Mesenchymal stem cell (in vitro differentiated cells and primary cell): ENCODE measurements at regions not wholly inside any gene's neighbourhood (a gene's known extent, or its start where the extent isn't known, plus 50 kb on each side); places are given as distances from the start of the nearest gene placed in this dataset.

Experiments used
- DNase-seq: peaks from one replicate; pipeline ENCODE4 v3.0.0-alpha.2; 2013
- H2AFZ ChIP-seq: one replicate; pipeline ENCODE4 v1.6.1; 2013; ENCODE audit warnings: low read depth, mild to moderate bottlenecking, control low read depth, inconsistent platforms, low read length, moderate library complexity
- H2AK5ac ChIP-seq: 2 replicates; pipeline ENCODE4 v1.6.1; 2013; ENCODE audit warnings: low read length, moderate library complexity, mild to moderate bottlenecking, inconsistent platforms; ENCODE audit not compliant: severe bottlenecking
- H2BK120ac ChIP-seq: one replicate; pipeline ENCODE4 v1.6.1; 2013; ENCODE audit warnings: low read depth, mild to moderate bottlenecking, inconsistent platforms, low read length, moderate library complexity
- H2BK12ac ChIP-seq, 2 experiments: one replicate each; pipeline ENCODE4 v1.6.1; 2013; ENCODE audit warnings: inconsistent platforms in 2 of 2, low read length in 2 of 2, mild to moderate bottlenecking in 2 of 2, moderate library complexity in 2 of 2, control low read depth in 1 of 2
- H2BK15ac ChIP-seq: one replicate; pipeline ENCODE4 v1.6.1; 2013; ENCODE audit warnings: mild to moderate bottlenecking, low read depth, inconsistent platforms; ENCODE audit not compliant: poor library complexity, severe bottlenecking
- H2BK5ac ChIP-seq: 2 replicates; pipeline ENCODE4 v1.6.1; 2013; ENCODE audit warnings: low read depth, mild to moderate bottlenecking, low read length, control low read depth, inconsistent platforms; ENCODE audit not compliant: poor library complexity, severe bottlenecking
- H3K14ac ChIP-seq, 2 experiments: one replicate each; pipeline ENCODE4 v1.6.1; 2013; ENCODE audit warnings: inconsistent platforms in 2 of 2, low read length in 2 of 2, control low read depth in 1 of 2, mild to moderate bottlenecking in 1 of 2, moderate library complexity in 1 of 2
- H3K18ac ChIP-seq, 2 experiments: one replicate each; pipeline ENCODE4 v1.6.1; 2013; ENCODE audit warnings: inconsistent platforms in 2 of 2, low read length in 2 of 2, control low read depth in 1 of 2, low read depth in 1 of 2, mild to moderate bottlenecking in 1 of 2
- H3K23ac ChIP-seq, 2 experiments: one replicate each; pipeline ENCODE4 v1.6.1; 2013; ENCODE audit warnings: inconsistent platforms in 2 of 2, low read length in 2 of 2, mild to moderate bottlenecking in 2 of 2, moderate library complexity in 2 of 2, control low read depth in 1 of 2
- H3K27ac ChIP-seq: 2 replicates; pipeline ENCODE4 v1.5.1; 2013; ENCODE audit warnings: mild to moderate bottlenecking, moderate library complexity, low read length, control low read depth, inconsistent platforms; ENCODE audit not compliant: poor library complexity, severe bottlenecking
- H3K27me3 ChIP-seq, 2 experiments: 2 replicates each; pipeline versions ENCODE4 v1.6.1 to v1.7.0; 2013; ENCODE audit warnings: low read length in 2 of 2, mild to moderate bottlenecking in 2 of 2, moderate library complexity in 2 of 2, control low read depth in 1 of 2, inconsistent platforms in 1 of 2; ENCODE audit not compliant: control insufficient read depth in 1 of 2, insufficient read depth in 1 of 2
- H3K36me3 ChIP-seq, 2 experiments: 2 replicates each; pipeline versions ENCODE4 v1.6.1 to v1.7.0; 2013; ENCODE audit warnings: low read length in 2 of 2, control low read depth in 1 of 2, inconsistent platforms in 1 of 2, low read depth in 1 of 2, mild to moderate bottlenecking in 1 of 2; ENCODE audit not compliant: insufficient read depth in 2 of 2, control insufficient read depth in 1 of 2
- H3K4ac ChIP-seq, 2 experiments: one replicate each; pipeline ENCODE4 v1.6.1; 2013; ENCODE audit warnings: inconsistent platforms in 2 of 2, low read length in 2 of 2, mild to moderate bottlenecking in 2 of 2, moderate library complexity in 2 of 2, control low read depth in 1 of 2, low read depth in 1 of 2
- H3K4me1 ChIP-seq: 2 replicates; pipeline ENCODE4 v1.6.1; 2013; ENCODE audit warnings: low read depth, low read length, control low read depth; ENCODE audit not compliant: control insufficient read depth, insufficient read depth
- H3K4me2 ChIP-seq: 2 replicates; pipeline ENCODE4 v1.6.1; 2013; ENCODE audit warnings: low read length, mild to moderate bottlenecking, inconsistent platforms; ENCODE audit not compliant: poor library complexity, severe bottlenecking
- H3K4me3 ChIP-seq, 2 experiments: 2 replicates each; pipeline versions ENCODE4 v1.5.1 to v1.7.0; 2013; ENCODE audit warnings: low read length in 2 of 2, mild to moderate bottlenecking in 2 of 2, control low read depth in 1 of 2, low read depth in 1 of 2; ENCODE audit not compliant: insufficient read depth in 1 of 2
- H3K79me1 ChIP-seq: replicated peaks from 2 replicates; pipeline ENCODE4 v1.6.1; 2013; ENCODE audit warnings: mild to moderate bottlenecking, control low read depth, low read length, inconsistent platforms; ENCODE audit not compliant: poor library complexity, severe bottlenecking
- H3K9ac ChIP-seq: 2 replicates; pipeline ENCODE4 v1.7.0; 2013; ENCODE audit warnings: mild to moderate bottlenecking, low read length, moderate library complexity
- H3K9me3 ChIP-seq: 2 replicates; pipeline ENCODE4 v1.7.0; 2013; ENCODE audit warnings: mild to moderate bottlenecking, low read length; ENCODE audit not compliant: control insufficient read depth
- H4K8ac ChIP-seq: one replicate; pipeline ENCODE4 v1.6.1; 2013; ENCODE audit warnings: inconsistent platforms, mild to moderate bottlenecking, low read length, moderate library complexity
- H4K91ac ChIP-seq: one replicate; pipeline ENCODE4 v1.6.1; 2013; ENCODE audit warnings: mild to moderate bottlenecking, low read length, inconsistent platforms
- WGBS: methylation state at CpG from one replicate; pipeline ENCODE4 v1.1.7; 2013; ENCODE audit warnings: mixed read lengths; 5-methylcytosine and 5-hydroxymethylcytosine counted together

GRCh38 chr22:48569476-48570233 lies 1258.0 kb downstream of the BRD1 start:
- Histone ChIP-seq H2BK5ac (no peak overlapping the region), H2BK15ac (no peak overlapping the region), H3K9ac (no peak overlapping the region), H3K18ac (no peak overlapping the region), H4K91ac (peak overlapping the region; percentile 50), H3K79me1 (no peaks in the 10 kb centered on the region), H3K9me3 (peaks cover 20% of the 10 kb centered on the region), H4K8ac (no peak overlapping the region), H3K27ac (no peak overlapping the region), H3K36me3 (peaks cover 0 to 2% of the 10 kb centered on the region in 2 experiments), H2AFZ (no peak overlapping the region), H3K4ac (peak overlapping the region in 1 of 2 experiments; percentile 51), H3K4me1 (no peaks in the 10 kb centered on the region), H3K14ac (no peak overlapping the region), H2BK120ac (no peak overlapping the region), H2AK5ac (no peak overlapping the region), H3K23ac (no peak overlapping the region), H3K4me3 (no peak overlapping the region), H3K4me2 (no peak overlapping the region), H2BK12ac (no peak overlapping the region), H3K27me3 (peaks cover 14 to 17% of the 10 kb centered on the region in 2 experiments)
- DNase-seq = no peak
- 89% methylated on average over 25 of the region's 25 CpGs for WGBS

DNA sequence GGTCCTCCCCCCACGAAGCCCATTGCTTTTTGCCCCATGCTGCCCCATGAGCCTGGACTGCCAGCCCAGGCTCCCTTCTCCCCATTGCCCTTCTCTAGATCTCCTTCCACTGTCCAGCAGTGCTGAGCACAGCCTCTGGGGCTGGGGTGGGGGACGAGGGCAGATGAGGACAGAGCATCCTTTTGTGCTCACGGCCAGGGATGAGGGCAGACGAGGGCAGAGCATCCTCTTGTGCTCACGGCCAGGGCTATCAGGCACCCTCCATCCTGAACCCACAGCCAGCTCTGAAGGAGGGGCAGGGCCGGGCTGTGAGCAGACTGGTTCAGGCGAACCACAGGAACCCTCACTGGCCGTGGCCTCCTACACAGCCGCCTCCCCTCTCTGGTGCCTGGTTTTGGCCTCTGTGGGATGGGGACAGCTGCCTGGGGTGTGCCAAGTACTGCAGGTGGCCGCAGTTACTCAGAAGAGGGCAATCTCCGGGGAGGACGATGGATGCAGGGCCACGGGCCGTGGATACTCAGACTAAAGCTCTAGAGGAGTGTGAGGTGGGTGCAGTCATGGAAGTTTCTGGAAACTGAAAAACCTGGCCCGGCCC lies 1258.8 kb downstream of the BRD1 start:
- Histone ChIP-seq H2AK5ac (no peak overlapping the region), H3K79me1 (no peaks in the 10 kb centered on the region), H2BK5ac (no peak overlapping the region), H3K27me3 (peaks cover 6 to 9% of the 10 kb centered on the region in 2 experiments), H3K9ac (no peak overlapping the region), H3K4me2 (no peak overlapping the region), H3K18ac (no peak overlapping the region), H4K91ac (no peak overlapping the region), H3K27ac (no peak overlapping the region), H3K23ac (no peak overlapping the region), H3K14ac (no peak overlapping the region), H2BK120ac (no peak overlapping the region), H2BK15ac (no peak overlapping the region), H4K8ac (no peak overlapping the region), H3K4ac (no peak overlapping the region), H3K9me3 (peaks cover 20% of the 10 kb centered on the region), H3K4me3 (no peak overlapping the region), H2BK12ac (no peak overlapping the region), H2AFZ (no peak overlapping the region), H3K36me3 (peaks cover 0 to 2% of the 10 kb centered on the region in 2 experiments), H3K4me1 (no peaks in the 10 kb centered on the region)
- WGBS = 81% methylated on average over 15 of the region's 15 CpGs
- no peak for DNase-seq

GRCh38 chr22:48567213-48567975 lies 1260.3 kb downstream of the BRD1 start:
- no peak overlapping the region for H3K18ac ChIP-seq
- peaks cover 20% of the 10 kb centered on the region for H3K9me3 ChIP-seq
- H2BK15ac ChIP-seq = no peak overlapping the region
- peak overlapping the region in 1 of 2 experiments; percentile 9 for H3K4me3 ChIP-seq
- no peak overlapping the region for H3K27ac ChIP-seq
- no peak overlapping the region for H3K4me2 ChIP-seq
- no peak overlapping the region for H3K9ac ChIP-seq
- H3K36me3 ChIP-seq = peaks cover 0 to 2% of the 10 kb centered on the region in 2 experiments
- no peak overlapping the region for H3K14ac ChIP-seq
- no peak overlapping the region for H2AK5ac ChIP-seq
- H2BK5ac ChIP-seq = no peak overlapping the region
- no peak overlapping the region for H3K23ac ChIP-seq
- DNase-seq = no peak
- no peaks in the 10 kb centered on the region for H3K4me1 ChIP-seq
- H2BK12ac ChIP-seq = no peak overlapping the region
- H2BK120ac ChIP-seq = no peak overlapping the region
- H3K4ac ChIP-seq = no peak overlapping the region
- peaks cover 0 to 2% of the 10 kb centered on the region in 2 experiments for H3K27me3 ChIP-seq
- no peak overlapping the region for H4K8ac ChIP-seq
- H4K91ac ChIP-seq = no peak overlapping the region
- WGBS = 78% methylated on average over 16 of the region's 18 CpGs
- no peaks in the 10 kb centered on the region for H3K79me1 ChIP-seq
- no peak overlapping the region for H2AFZ ChIP-seq

DNA sequence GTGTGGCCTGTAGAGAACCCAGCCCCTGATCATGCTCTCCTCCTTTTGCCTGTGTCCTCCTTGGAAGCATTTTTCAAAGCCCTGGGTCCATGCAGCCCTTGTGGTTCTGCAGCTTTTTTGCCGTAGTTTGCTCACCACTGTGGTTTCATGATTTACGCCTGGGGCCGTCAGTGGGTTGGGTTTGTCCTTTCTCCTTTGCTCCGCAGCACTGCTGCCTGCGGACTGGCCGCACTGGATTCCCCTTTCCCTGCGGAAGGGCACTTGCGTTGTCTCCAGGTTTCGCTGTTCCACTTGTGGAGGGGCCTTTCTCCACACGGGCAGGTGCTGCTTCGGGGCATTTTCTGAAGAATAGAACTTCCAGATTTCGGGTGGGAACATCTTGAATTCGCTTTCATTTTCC lies 1260.9 kb downstream of the BRD1 start:
- Histone ChIP-seq H3K27me3 (peaks cover 0 to 2% of the 10 kb centered on the region in 2 experiments), H3K4me1 (no peaks in the 10 kb centered on the region), H4K8ac (no peak overlapping the region), H3K4me2 (no peak overlapping the region), H3K18ac (no peak overlapping the region), H3K4me3 (peak overlapping the region in 1 of 2 experiments; percentile 9), H3K4ac (no peak overlapping the region), H3K9ac (no peak overlapping the region), H2AK5ac (no peak overlapping the region), H2BK12ac (no peak overlapping the region), H3K9me3 (peaks cover 15% of the 10 kb centered on the region), H3K14ac (no peak overlapping the region), H2BK5ac (no peak overlapping the region), H2BK15ac (no peak overlapping the region), H3K23ac (no peak overlapping the region), H2BK120ac (no peak overlapping the region), H3K36me3 (peaks cover 0 to 2% of the 10 kb centered on the region in 2 experiments), H3K27ac (no peak overlapping the region), H4K91ac (no peak overlapping the region), H3K79me1 (no peaks in the 10 kb centered on the region), H2AFZ (no peak overlapping the region)
- WGBS = 82% methylated on average over 12 of the region's 13 CpGs
- no peak for DNase-seq
